Glutamatergic neuron (in vitro differentiated cells): ENCODE measurements at regions not wholly inside any gene's neighbourhood (a gene's known extent, or its start where the extent isn't known, plus 50 kb on each side); places are given as distances from the start of the nearest gene placed in this dataset.

Experiments
- DNase-seq: peaks from one replicate; pipeline ENCODE4 v3.0.0; 2022
- H3K27ac Mint-ChIP-seq: one replicate; pipeline ENCODE4 v1.8.0; 2020; ENCODE audit warnings: mild to moderate bottlenecking, mixed read lengths, inconsistent platforms; ENCODE audit not compliant: unreplicated experiment
- H3K27me3 Mint-ChIP-seq: one replicate; pipeline ENCODE4 v1.8.0; 2020; ENCODE audit warnings: mild to moderate bottlenecking, moderate library complexity, mixed read lengths, inconsistent platforms; ENCODE audit not compliant: unreplicated experiment
- H3K36me3 Mint-ChIP-seq: one replicate; pipeline ENCODE4 v1.8.0; 2020; ENCODE audit warnings: mild to moderate bottlenecking, mixed read lengths, inconsistent platforms; ENCODE audit not compliant: unreplicated experiment
- H3K4me1 Mint-ChIP-seq: one replicate; pipeline ENCODE4 v1.8.0; 2020; ENCODE audit warnings: mild to moderate bottlenecking, low read depth, mixed read lengths, inconsistent platforms; ENCODE audit not compliant: unreplicated experiment
- H3K4me3 Mint-ChIP-seq: one replicate; pipeline ENCODE4 v1.8.0; 2020; ENCODE audit warnings: mild to moderate bottlenecking, mixed read lengths, inconsistent platforms; ENCODE audit not compliant: unreplicated experiment
- H3K9me3 Mint-ChIP-seq: one replicate; pipeline ENCODE4 v1.8.0; 2020; ENCODE audit warnings: mild to moderate bottlenecking, moderate library complexity, mixed read lengths, inconsistent platforms; ENCODE audit not compliant: unreplicated experiment
- CTCF ChIP-seq: fragments of 200-600 bp; sonication (generic); IDR thresholded peaks from one replicate; pipeline ENCODE4 v1.5.0; 2021; ENCODE audit not compliant: partially characterized antibody, unreplicated experiment

- Mint-ChIP-seq H3K9me3 (peaks cover 2% of the 10 kb centered on the region), H3K4me1 (peaks cover 2% of the 10 kb centered on the region), H3K27ac (no peak overlapping the region), H3K27me3 (peaks cover 2% of the 10 kb centered on the region), H3K4me3 (no peak overlapping the region), H3K36me3 (peaks cover 12% of the 10 kb centered on the region)
- no peak for DNase-seq
- TF ChIP-seq CTCF, result no peak
These were observed 163.1 kb downstream of the TMEM18 start for GRCh38 chr2:513981-514706.

GRCh38 chr2:510839-511238, 166.4 kb downstream of the TMEM18 start:
- Mint-ChIP-seq H3K9me3 (peaks cover 4% of the 10 kb centered on the region), H3K27ac (no peak overlapping the region), H3K36me3 (peaks cover 12% of the 10 kb centered on the region), H3K4me1 (peaks cover 3% of the 10 kb centered on the region), H3K4me3 (no peak overlapping the region), H3K27me3 (no peaks in the 10 kb centered on the region)
- TF ChIP-seq CTCF, result no peak
- no peak for DNase-seq

GRCh38 chr2:509888-510287, 167.3 kb downstream of the TMEM18 start:
- H3K9me3 Mint-ChIP-seq, result peaks cover 4% of the 10 kb centered on the region
- no peak for DNase-seq
- peaks cover 3% of the 10 kb centered on the region for H3K4me1 Mint-ChIP-seq
- H3K27me3 Mint-ChIP-seq, result no peaks in the 10 kb centered on the region
- TF ChIP-seq CTCF, result no peak
- H3K36me3 Mint-ChIP-seq, result peaks cover 12% of the 10 kb centered on the region
- H3K27ac Mint-ChIP-seq, result no peak overlapping the region
- H3K4me3 Mint-ChIP-seq, result no peak overlapping the region

GRCh38 chr2:508121-508520, 169.1 kb downstream of the TMEM18 start:
- H3K4me1 Mint-ChIP-seq, result peaks cover 3% of the 10 kb centered on the region
- no peak overlapping the region for H3K27ac Mint-ChIP-seq
- H3K9me3 Mint-ChIP-seq, result peaks cover 4% of the 10 kb centered on the region
- H3K4me3 Mint-ChIP-seq, result no peak overlapping the region
- H3K36me3 Mint-ChIP-seq, result peaks cover 12% of the 10 kb centered on the region
- no peak for TF ChIP-seq CTCF
- DNase-seq, result no peak
- H3K27me3 Mint-ChIP-seq, result no peaks in the 10 kb centered on the region

- no peak overlapping the region for H3K4me3 Mint-ChIP-seq
These were observed 170.3 kb downstream of the TMEM18 start for GRCh38 chr2:506866-507265.

More at GRCh38 chr2:506866-507265, 170.3 kb downstream of the TMEM18 start:
- TF ChIP-seq CTCF, result no peak
- Mint-ChIP-seq H3K9me3 (peaks cover 8% of the 10 kb centered on the region), H3K36me3 (peaks cover 12% of the 10 kb centered on the region), H3K27me3 (peaks cover 2% of the 10 kb centered on the region), H3K27ac (no peak overlapping the region), H3K4me1 (peaks cover 3% of the 10 kb centered on the region)
- no peak for DNase-seq
